Thyroid gland (tissue), 4 donors: ENCODE measurements at regions not wholly inside any gene's neighbourhood (a gene's known extent, or its start where the extent isn't known, plus 50 kb on each side); places are given as distances from the start of the nearest gene placed in this dataset.
"Not testable (repeated sequence)": the region's sequence is repeated elsewhere in the genome, so short reads cannot be mapped to it uniquely, and the experiment has no call there.

Source experiments
- DNase-seq, 2 donors: peaks; one replicate each; pipeline ENCODE4 v3.0.0-alpha.2; 2019
- H3K27ac ChIP-seq, 3 donors: fragments of 200-600 bp; sonication (generic); 1 replicate in 2 of 3; 2 replicates in 1 of 3; pipeline ENCODE4 v1.5.1; 2016 to 2019; ENCODE audit warnings: mild to moderate bottlenecking in 1 of 3, moderate library complexity in 1 of 3
- H3K27me3 ChIP-seq: fragments of 200-600 bp; sonication (generic); one replicate; pipeline ENCODE4 v1.5.1; 2019
- H3K36me3 ChIP-seq, 2 donors: fragments of 200-600 bp; sonication (generic); one replicate each; pipeline ENCODE4 v1.5.1; 2016 to 2019
- H3K4me1 ChIP-seq, 2 donors: fragments of 200-600 bp; sonication (generic); one replicate each; pipeline ENCODE4 v1.5.1; 2017 to 2019
- H3K4me3 ChIP-seq, 3 donors: fragments of 200-600 bp; sonication (generic); replicated peaks in 1 of 3; 1 replicate in 2 of 3; 2 replicates in 1 of 3; pipeline ENCODE4 v1.5.1; 2016; ENCODE audit warnings: mild to moderate bottlenecking in 1 of 3
- H3K9me3 ChIP-seq: fragments of 200-600 bp; sonication (generic); one replicate; pipeline ENCODE4 v1.5.1; 2017
- CTCF ChIP-seq, 6 experiments: fragments of 200-600 bp in 3 of 6; fragments of 450-650 bp in 3 of 6; sonication (generic) in 3 of 6; IDR thresholded peaks; one replicate each; pipeline ENCODE4 v1.5.1; 2016 to 2019; ENCODE audit warnings: antibody characterized with exemption in 6 of 6, mild to moderate bottlenecking in 2 of 6, inconsistent platforms in 1 of 6, moderate library complexity in 1 of 6
- POLR2A ChIP-seq, 2 donors: fragments of 450-650 bp; IDR thresholded peaks; one replicate each; pipeline ENCODE4 v1.6.1; 2017; ENCODE audit warnings: antibody characterized with exemption in 2 of 2, mild to moderate bottlenecking in 2 of 2, moderate library complexity in 1 of 2
- WGBS, 2 donors: methylation state at CpG; one replicate each; pipeline ENCODE4 v1.1.5; 2017; 5-methylcytosine and 5-hydroxymethylcytosine counted together
- intact Hi-C: fragments of 100-400 bp; cut with DNase I; formaldehyde crosslinking; loops from one replicate; pipeline ENCODE4 v1.15.1; 2023

GRCh38 chr7:131925636-131926035, 369.2 kb upstream of the PODXL start:
- DNase-seq, result no peak
- H3K27me3 ChIP-seq, result no peaks in the 10 kb centered on the region
- no peaks in the 10 kb centered on the region for H3K9me3 ChIP-seq
- H3K36me3 ChIP-seq, result no peaks in the 10 kb centered on the region
- H3K4me1 ChIP-seq, result no peaks in the 10 kb centered on the region
- TF ChIP-seq POLR2A (IDR thresholded peaks at IDR 0.05) (no peak), CTCF (IDR thresholded peaks at IDR 0.05) (no peak)
- no peak overlapping the region for H3K4me3 ChIP-seq
- no peak overlapping the region for H3K27ac ChIP-seq
- intact Hi-C loops, result no loop called here

GRCh38 chr7:131924857-131925256, 368.4 kb upstream of the PODXL start:
- Histone ChIP-seq H3K4me1 (no peaks in the 10 kb centered on the region), H3K9me3 (no peaks in the 10 kb centered on the region), H3K4me3 (no peak overlapping the region), H3K27ac (no peak overlapping the region), H3K36me3 (no peaks in the 10 kb centered on the region), H3K27me3 (no peaks in the 10 kb centered on the region)
- intact Hi-C loops, result no loop called here
- no peak for TF ChIP-seq POLR2A (IDR thresholded peaks at IDR 0.05)
- no peak for TF ChIP-seq CTCF (IDR thresholded peaks at IDR 0.05)
- WGBS, 2 donors, result 80 to 90% methylated on average over 3 of the region's 3 CpGs
- DNase-seq, result no peak

GRCh38 chr7:131922948-131923347, 366.5 kb upstream of the PODXL start:
- H3K4me3 ChIP-seq, H3K27ac ChIP-seq, H3K9me3 ChIP-seq, H3K27me3 ChIP-seq, H3K36me3 ChIP-seq, DNase-seq, intact Hi-C loops, H3K4me1 ChIP-seq: not testable (repeated sequence)
- 95 to 98% methylated on average over 10 of the region's 10 CpGs for WGBS, 2 donors

GRCh38 chr7:131921016-131921415, 364.6 kb upstream of the PODXL start:
- no peak for DNase-seq
- Histone ChIP-seq H3K9me3 (no peaks in the 10 kb centered on the region), H3K36me3 (no peaks in the 10 kb centered on the region), H3K27ac (no peak overlapping the region), H3K4me3 (no peak overlapping the region), H3K4me1 (no peaks in the 10 kb centered on the region), H3K27me3 (no peaks in the 10 kb centered on the region)
- WGBS, 2 donors, result 23 to 36% methylated on average over 1 of the region's 1 CpG
- TF ChIP-seq POLR2A (IDR thresholded peaks at IDR 0.05), result no peak
- no peak for TF ChIP-seq CTCF (IDR thresholded peaks at IDR 0.05)
- intact Hi-C loops, result no loop called here

- intact Hi-C loops, result no loop called here
- Histone ChIP-seq H3K9me3 (no peaks in the 10 kb centered on the region), H3K4me1 (no peaks in the 10 kb centered on the region), H3K36me3 (no peaks in the 10 kb centered on the region), H3K4me3 (no peak overlapping the region), H3K27me3 (no peaks in the 10 kb centered on the region), H3K27ac (no peak overlapping the region)
- no peak for TF ChIP-seq POLR2A (IDR thresholded peaks at IDR 0.05)
- no peak for TF ChIP-seq CTCF (IDR thresholded peaks at IDR 0.05)
- WGBS, 2 donors, result 52 to 62% methylated on average over 7 of the region's 7 CpGs
- no peak for DNase-seq
These were observed 363.7 kb upstream of the PODXL start for GRCh38 chr7:131919920-131920709.
